DOHH2 (cell line): ENCODE measurements at regions not wholly inside any gene's neighbourhood (a gene's known extent, or its start where the extent isn't known, plus 50 kb on each side); places are given as distances from the start of the nearest gene placed in this dataset.

Experiments
- CTCF ChIP-seq: fragments of 200-600 bp; sonication (generic); IDR thresholded peaks from one replicate; pipeline ENCODE4 v1.5.1; 2014; ENCODE audit warnings: antibody characterized with exemption, mild to moderate bottlenecking, low read depth, low read length; ENCODE audit not compliant: poor library complexity, severe bottlenecking
- EZH2phosphoT487 ChIP-seq: fragments of 200-600 bp; sonication (generic); IDR thresholded peaks from 2 replicates; pipeline ENCODE4 v1.6.1; 2017; ENCODE audit warnings: borderline replicate concordance, mild to moderate bottlenecking, antibody characterized with exemption, low read length, moderate library complexity, mixed read lengths

- TF ChIP-seq CTCF (no peak), EZH2phosphoT487 (no peak)
Observed at GRCh38 chr21:38112219-38112789, 144.5 kb upstream of the KCNJ15 start.
